ENCODE measurements at regions not wholly inside any gene's neighbourhood (a gene's known extent, or its start where the extent isn't known, plus 50 kb on each side); places are given as distances from the start of the nearest gene placed in this dataset.

DNA sequence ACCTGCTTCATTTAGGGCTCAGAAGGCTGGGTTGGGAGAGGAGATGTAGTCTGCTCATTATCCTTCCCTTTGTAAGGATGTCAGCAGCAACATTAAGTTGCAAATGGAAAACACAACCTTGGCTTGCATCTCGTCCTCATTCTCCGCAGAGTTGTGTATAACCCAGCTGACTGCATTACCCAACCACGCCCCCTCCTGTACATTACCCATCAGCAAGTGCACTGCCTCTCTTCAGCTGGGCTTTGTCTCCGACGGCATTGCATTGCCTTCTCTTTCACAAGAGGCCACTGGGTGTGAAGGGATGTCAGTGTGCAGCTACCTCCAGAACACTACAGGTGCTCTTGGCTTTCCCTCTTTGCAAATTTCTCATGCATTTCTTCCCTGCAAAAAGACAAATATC is 128.7 kb upstream of the TSHZ2 start:
- TF ChIP-seq, protein P1, sequence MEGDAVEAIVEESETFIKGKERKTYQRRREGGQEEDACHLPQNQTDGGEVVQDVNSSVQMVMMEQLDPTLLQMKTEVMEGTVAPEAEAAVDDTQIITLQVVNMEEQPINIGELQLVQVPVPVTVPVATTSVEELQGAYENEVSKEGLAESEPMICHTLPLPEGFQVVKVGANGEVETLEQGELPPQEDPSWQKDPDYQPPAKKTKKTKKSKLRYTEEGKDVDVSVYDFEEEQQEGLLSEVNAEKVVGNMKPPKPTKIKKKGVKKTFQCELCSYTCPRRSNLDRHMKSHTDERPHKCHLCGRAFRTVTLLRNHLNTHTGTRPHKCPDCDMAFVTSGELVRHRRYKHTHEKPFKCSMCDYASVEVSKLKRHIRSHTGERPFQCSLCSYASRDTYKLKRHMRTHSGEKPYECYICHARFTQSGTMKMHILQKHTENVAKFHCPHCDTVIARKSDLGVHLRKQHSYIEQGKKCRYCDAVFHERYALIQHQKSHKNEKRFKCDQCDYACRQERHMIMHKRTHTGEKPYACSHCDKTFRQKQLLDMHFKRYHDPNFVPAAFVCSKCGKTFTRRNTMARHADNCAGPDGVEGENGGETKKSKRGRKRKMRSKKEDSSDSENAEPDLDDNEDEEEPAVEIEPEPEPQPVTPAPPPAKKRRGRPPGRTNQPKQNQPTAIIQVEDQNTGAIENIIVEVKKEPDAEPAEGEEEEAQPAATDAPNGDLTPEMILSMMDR (IDR thresholded peaks at IDR 0.05): no peak
- TF ChIP-seq POLR2A (IDR thresholded peaks at IDR 0.05): no peak
- no peak for TF ChIP-seq EP300 (IDR thresholded peaks at IDR 0.05; ENCODE audit: low read depth)
- no peak for TF ChIP-seq POLR2AphosphoS5 (IDR thresholded peaks at IDR 0.05)
